ENCODE measurements at regions not wholly inside any gene's neighbourhood (a gene's known extent, or its start where the extent isn't known, plus 50 kb on each side); places are given as distances from the start of the nearest gene placed in this dataset.
A peak's percentile ranks its signal among the peaks of the same experiment; 100 is the strongest.
"Not testable (repeated sequence)": the region's sequence is repeated elsewhere in the genome, so short reads cannot be mapped to it uniquely, and the experiment has no call there.

DNA sequence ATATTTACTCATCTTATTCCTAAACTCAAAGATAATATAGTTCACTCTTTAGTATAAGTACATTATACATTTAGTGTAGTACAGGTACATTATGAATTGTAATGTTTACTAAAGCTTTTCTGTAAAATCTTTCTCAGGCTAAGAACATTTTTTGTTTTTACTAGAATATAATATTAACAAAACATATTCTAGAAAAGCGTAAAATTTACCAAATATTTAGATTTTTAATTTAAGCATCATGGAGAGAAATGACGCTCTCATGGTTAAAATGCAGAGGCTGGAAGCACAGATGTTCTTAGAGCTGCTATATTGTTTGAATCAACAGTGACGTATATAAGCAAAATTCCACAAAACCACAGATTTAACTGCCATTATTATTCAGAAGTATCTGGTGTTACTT lies 54.7 kb upstream of the NBPF15 start:
- not testable (repeated sequence) for DNase-seq (ENCODE audit: low read depth in 2 of 3, low spot score in 2 of 3)

DNA sequence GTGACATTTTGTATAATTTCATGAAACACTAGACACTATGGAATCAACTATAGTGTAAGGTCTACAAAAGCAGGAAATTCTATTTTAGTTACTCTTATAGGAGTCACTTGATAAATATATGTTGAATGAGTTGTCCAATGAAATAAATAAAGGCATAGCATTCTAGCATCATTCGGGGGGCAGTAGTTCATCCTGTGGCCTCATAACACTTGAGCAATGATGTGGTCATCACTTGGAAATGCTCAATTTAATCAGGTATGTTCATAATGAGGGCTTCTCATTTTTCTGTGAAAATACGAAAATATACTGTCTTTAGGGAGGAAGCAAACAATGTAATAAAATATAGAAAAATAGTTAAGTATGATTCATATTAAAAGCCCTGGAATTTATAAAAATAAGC lies 55.4 kb upstream of the NBPF15 start:
- DNase-seq (ENCODE audit: low read depth in 2 of 3, low spot score in 2 of 3), result not testable (repeated sequence)

DNA sequence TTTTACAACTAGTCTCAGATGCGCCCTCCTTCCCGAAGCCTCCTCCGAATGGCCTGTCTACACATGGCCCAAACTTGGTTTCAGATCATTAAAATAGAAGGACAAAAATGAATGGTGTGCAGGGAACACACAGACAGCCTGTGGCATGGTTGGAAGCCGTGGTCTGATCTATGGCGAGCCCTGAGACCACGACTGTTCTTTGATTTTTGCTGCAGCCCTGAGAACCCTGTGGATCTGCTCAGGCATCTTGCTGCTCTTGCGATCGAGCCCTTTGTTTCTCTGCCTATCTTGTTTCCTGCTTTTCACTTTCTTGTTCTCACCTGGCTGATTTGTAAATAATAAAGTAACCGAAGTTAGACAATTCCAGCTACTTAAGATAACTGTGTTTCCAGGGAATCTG lies 57.0 kb upstream of the NBPF15 start:
- not testable (repeated sequence) for DNase-seq (ENCODE audit: low read depth in 2 of 3, low spot score in 2 of 3)

DNA sequence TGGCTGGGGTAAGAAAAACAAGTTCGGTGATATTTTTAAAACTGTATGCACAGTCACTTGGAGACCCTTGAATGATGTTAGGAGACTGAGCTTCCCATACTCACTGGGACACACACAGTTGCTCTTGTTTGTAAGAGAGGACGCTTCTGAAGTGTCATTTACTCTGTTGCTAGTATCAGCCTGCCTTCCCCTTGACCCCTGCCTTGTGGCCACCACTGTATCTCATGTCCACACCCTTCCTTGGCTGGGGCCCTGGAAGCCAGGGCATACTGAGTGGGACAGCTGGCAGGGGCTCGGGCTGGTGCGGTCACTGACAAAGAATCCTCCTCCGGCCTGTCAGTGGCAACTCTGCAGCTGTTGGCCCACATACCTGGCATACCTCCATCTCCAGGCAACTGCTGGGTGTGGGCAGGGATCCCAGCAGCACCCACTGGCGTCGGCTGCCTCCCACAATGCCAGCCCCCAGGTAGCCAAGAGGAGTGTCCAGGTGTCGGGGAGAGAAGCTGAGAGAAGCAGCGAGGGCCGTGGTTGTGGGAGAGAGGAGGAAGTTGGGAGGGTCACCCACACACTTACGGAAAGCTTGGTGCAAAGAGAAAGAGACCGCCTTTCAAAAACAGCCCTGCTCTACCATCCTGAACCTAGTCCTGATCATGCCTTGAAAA lies 58.2 kb upstream of the NBPF15 start:
- not testable (repeated sequence) for DNase-seq (ENCODE audit: low read depth in 2 of 3, low spot score in 2 of 3)

DNA sequence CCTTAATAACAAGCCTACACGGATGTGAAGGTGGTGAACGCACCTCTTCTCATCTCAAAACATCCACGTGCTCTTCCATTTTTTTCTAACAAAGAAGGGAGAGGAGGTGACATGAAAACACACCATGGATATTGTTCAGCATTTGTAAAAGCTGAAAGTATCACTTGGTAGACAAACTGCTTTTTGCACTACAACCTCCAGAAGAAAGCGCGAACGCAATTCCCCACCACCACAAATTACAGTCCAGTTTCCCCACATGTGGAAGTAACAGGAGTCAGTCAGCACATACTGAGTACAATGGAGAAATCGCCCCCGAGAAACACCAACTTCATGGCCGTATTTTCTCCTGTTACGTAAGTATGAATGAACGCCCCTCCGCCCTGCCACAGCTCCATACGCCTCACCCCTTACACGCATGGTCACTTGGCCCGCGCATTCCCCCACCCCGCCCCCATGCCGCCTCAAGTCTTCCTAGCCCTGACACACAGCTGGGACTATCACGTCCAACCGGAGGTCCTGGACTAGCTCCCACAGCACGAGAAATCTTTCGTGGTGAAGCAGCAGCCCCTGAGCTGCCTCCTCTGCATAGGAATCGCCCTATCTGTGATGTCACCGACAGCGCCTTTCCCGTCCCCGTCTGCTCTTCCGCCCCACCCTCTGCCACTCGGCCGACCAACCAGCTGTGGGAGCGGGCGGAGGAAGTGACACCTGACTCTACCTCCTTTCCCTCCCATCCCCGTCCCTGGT lies 62.4 kb upstream of the NBPF15 start:
- DNase-seq (ENCODE audit: low read depth in 2 of 3, low spot score in 2 of 3), result peak in 1 of 3 experiments; percentile 42

DNA sequence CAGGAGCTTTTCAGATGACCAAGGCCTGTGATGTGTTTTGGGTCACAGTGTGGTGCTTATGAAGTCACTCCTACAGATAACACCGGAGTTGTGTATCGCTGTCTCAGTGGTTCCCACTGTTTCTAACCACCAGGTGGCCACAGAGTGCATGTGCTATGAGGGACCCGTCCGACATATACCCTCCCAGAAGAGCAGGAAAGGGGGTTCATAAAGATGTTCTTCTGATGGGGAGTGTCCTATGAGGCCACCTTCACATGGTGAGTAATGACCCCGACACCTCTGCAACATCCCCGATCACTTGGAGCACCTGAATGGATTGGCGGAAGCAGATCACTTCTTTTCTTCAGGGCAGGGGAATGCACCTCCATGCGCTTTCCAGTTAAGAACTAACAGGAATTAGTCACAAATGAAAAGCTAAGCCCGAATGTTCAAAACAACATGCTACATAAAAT lies 60.5 kb upstream of the PPIAL4F start:
- not testable (repeated sequence) for DNase-seq (ENCODE audit: low read depth in 2 of 3, low spot score in 2 of 3)

DNA sequence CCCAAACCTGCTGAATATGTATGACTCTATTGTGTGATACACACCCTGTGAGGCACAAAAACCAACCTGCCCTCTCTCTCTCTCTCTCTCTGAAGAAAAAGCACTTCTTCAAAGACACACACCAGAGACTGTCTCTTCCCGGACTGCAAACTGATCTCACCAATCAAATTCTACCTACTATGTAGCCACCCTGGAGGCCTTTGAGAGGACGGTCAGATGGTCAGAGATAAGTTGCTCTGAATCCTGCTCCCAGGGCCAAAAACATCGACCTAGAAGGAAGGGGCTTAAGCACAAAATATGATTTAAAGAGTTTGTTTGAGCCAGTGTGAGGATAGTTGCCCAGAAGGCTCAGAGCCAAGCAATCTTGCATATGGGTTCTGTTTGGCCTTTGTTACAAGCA lies 59.2 kb upstream of the PPIAL4F start:
- not testable (repeated sequence) for DNase-seq (ENCODE audit: low read depth in 2 of 3, low spot score in 2 of 3)

DNA sequence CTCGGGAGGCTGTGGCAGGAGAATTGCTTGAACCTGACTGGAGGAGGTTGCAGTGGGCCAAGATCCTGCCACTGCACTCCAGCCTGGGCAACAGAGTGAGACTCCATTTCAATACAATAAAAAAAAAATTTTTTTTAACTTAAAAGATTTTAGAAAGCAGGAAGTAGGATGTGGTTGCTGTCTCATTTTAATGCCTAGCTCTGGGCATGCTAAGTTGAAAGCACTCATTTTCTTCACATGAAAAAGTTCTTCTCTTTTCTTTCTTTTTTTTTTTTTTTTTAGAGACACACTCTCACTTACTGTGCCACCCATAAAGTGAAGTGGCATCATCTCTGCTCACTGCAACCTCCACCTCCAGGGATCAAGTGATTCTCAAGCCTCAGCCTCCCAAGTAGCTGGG lies 58.4 kb upstream of the PPIAL4F start:
- not testable (repeated sequence) for DNase-seq (ENCODE audit: low read depth in 2 of 3, low spot score in 2 of 3)

DNA sequence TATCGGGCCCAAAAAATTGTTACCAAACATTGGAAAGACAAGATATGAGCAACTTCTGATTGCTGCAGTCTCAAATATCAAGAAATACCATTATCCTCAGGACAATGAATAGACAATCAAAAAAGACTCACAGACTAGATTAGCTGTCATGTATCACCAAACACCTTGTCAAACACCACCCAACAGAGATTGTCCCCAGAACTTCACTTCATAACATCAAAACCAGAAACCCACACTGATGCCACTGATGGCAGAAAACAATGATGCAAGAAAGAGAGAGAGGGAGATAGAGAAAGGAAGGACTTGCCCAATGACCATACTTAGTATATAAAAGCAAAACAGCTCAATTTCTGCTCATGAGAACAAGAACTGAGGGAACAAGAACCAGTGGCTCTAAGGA lies 56.0 kb upstream of the PPIAL4F start:
- DNase-seq (ENCODE audit: low read depth in 2 of 3, low spot score in 2 of 3), result not testable (repeated sequence)

DNA sequence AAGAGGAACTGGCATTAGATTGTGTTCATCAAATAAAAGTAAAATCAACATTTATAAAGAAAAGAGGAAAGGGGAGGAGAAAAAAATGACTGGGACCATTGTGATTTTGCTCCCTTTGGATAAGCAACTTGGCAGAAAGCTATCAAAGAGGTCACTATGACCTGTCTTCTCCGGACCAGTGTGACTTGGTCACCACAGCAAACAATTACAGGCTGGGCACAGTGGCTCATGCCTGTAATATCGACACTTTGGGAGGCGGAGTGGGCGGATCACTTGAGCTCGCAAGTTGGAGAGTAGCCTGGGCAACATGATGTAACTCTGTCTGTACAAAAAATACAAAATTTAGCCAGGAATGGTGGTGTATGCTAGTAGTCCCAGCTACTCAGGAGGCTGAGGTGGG lies 55.5 kb upstream of the PPIAL4F start:
- not testable (repeated sequence) for DNase-seq (ENCODE audit: low read depth in 2 of 3, low spot score in 2 of 3)

DNA sequence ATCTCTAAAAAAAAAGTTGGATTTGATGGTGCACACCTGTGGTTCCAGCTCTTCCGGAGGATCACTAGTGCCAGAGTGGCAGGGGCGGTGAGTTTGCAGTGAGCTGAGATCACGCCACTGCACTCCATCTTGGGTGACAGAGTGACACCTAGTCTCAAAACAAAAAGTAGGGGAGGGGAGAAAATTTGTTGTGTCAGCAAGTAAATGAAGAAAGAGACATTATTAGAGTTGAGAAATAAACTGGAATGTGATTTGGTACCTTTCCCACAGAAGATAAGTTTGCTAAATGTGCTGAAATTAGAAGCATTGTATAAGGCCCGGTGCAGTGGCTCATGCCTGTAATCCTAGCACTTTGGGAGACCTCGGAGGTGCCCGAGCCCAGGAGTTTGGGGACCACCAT lies 54.0 kb upstream of the PPIAL4F start:
- DNase-seq (ENCODE audit: low read depth in 2 of 3, low spot score in 2 of 3), result not testable (repeated sequence)

DNA sequence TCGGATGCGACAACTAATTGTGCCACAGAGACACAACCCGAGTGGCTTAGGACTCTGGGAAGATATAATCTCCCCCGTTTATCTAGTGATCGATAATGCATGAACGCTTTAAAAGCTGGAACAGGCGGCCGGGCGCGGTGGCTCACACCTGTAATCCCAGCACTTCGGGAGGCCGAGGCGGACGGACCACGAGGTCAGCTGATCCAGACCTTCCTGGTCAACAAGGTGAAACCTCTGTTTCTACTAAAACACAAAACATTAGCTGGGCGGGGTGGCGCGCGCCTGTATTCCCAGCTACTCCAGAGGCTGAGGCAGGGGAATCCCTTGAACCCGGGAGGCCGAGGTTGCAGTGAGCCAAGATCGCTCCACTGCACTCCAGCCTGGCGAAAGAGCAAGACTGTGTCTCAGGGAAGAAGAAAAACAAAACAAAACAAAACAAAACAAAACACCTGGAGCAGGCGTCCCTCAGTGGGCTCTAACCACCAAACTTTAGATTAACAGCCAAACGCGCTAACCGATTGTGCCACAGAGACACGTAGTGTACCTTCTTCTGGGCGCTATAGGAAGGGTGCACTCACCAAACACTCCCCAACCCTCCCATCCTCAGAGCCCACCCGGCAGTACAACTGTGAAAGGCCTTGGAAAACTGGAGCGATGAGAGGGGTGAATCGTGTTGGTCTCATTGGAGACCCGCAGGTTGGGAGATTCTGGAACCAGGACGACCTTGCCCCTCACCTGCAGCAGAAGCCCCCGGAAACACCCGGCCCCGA lies 53.3 kb upstream of the PPIAL4F start:
- DNase-seq (ENCODE audit: low read depth in 2 of 3, low spot score in 2 of 3), result not testable (repeated sequence)

Measured in activated CD8-positive, alpha-beta memory T cell treated with anti-CD3 and anti-CD28 coated beads for 48 hours (primary cell).